Kidney (tissue), 13 donors: ENCODE measurements at regions not wholly inside any gene's neighbourhood (a gene's known extent, or its start where the extent isn't known, plus 50 kb on each side); places are given as distances from the start of the nearest gene placed in this dataset.

Source experiments
- DNase-seq, 5 donors: peaks; one replicate each; pipeline ENCODE4 v3.0.0-alpha.2; 2013 to 2020
- FAIRE-seq: peaks from 2 replicates; lab custom pipeline; 2012; peaks lifted over from hg19 to GRCh38; lab: Jason Lieb, UNC
- H3K27ac ChIP-seq, 2 donors: one replicate each; pipeline ENCODE4 v1.7.0; 2013; ENCODE audit warnings: low read depth in 2 of 2, low read length in 2 of 2, inconsistent platforms in 1 of 2
- H3K27me3 ChIP-seq: one replicate; pipeline ENCODE4 v1.7.1; 2013; ENCODE audit warnings: low read length, inconsistent platforms; ENCODE audit not compliant: control insufficient read depth, insufficient read depth
- H3K36me3 ChIP-seq, 3 donors: one replicate each; pipeline versions ENCODE4 v1.7.0 to v1.7.1; 2013; ENCODE audit warnings: low read length in 3 of 3, control low read depth in 1 of 3, inconsistent platforms in 1 of 3; ENCODE audit not compliant: insufficient read depth in 3 of 3, control insufficient read depth in 2 of 3
- H3K4me1 ChIP-seq, 3 donors: one replicate each; pipeline versions ENCODE4 v1.7.0 to v1.7.1; 2013; ENCODE audit warnings: low read length in 3 of 3, inconsistent platforms in 1 of 3, low read depth in 1 of 3; ENCODE audit not compliant: control insufficient read depth in 2 of 3, insufficient read depth in 2 of 3
- H3K4me3 ChIP-seq, 3 donors: one replicate each; pipeline versions ENCODE4 v1.7.0 to v1.8.1; 2013; ENCODE audit warnings: low read length in 3 of 3, control low read depth in 1 of 3, inconsistent platforms in 1 of 3
- H3K9ac ChIP-seq, 3 donors: one replicate each; pipeline versions ENCODE4 v1.7.0 to v1.7.1; 2013; ENCODE audit warnings: low read length in 3 of 3, control low read depth in 1 of 3, inconsistent platforms in 1 of 3
- H3K9me3 ChIP-seq, 3 donors: one replicate each; pipeline versions ENCODE4 v1.7.0 to v1.7.1; 2013; ENCODE audit warnings: low read length in 3 of 3, control low read depth in 1 of 3, inconsistent platforms in 1 of 3; ENCODE audit not compliant: control insufficient read depth in 2 of 3, insufficient read depth in 1 of 3
- CTCF ChIP-seq: IDR thresholded peaks from 3 replicates; pipeline ENCODE4 v1.5.1; 2012; ENCODE audit warnings: mild to moderate bottlenecking, moderate library complexity, borderline replicate concordance; ENCODE audit not compliant: insufficient read depth; ENCODE audit errors: extremely low read depth
- intact Hi-C: fragments of 100-400 bp; cut with DNase I; formaldehyde crosslinking; loops from one replicate; pipeline ENCODE4 v1.11.1; 2022
- donor health status: control.
- donor health status: control.
- donor health status: control.
- donor health status: control.
- donor health status: control.
- donor health status: DM: yes; HTN: yes; CAD: no.
- donor health status: Normal renal cell carcinoma (clear cell type).

- no peaks in the 10 kb centered on the region for H3K36me3 ChIP-seq
- H3K4me3 ChIP-seq = no peak overlapping the region
- H3K4me1 ChIP-seq = no peaks in the 10 kb centered on the region
- FAIRE-seq (no peak), DNase-seq (peak in 1 of 5 donors; percentile 4)
- H3K9me3 ChIP-seq = no peaks in the 10 kb centered on the region
- no peak overlapping the region for H3K27ac ChIP-seq
- TF ChIP-seq CTCF = no peak
- no peak overlapping the region for H3K9ac ChIP-seq
- intact Hi-C loops = no loop called here
- H3K27me3 ChIP-seq = no peaks in the 10 kb centered on the region
These were observed 57.6 kb upstream of the SLC22A11 start for GRCh38 chr11:64498136-64498535.

- intact Hi-C loops = no loop called here
- H3K9me3 ChIP-seq = peaks cover 0 to under 1% (median 0%) of the 10 kb centered on the region in 3 donors
- no peaks in the 10 kb centered on the region for H3K27me3 ChIP-seq
- FAIRE-seq = no peak
- TF ChIP-seq CTCF = no peak
- H3K36me3 ChIP-seq = no peaks in the 10 kb centered on the region
- H3K9ac ChIP-seq = no peak overlapping the region
- DNase-seq = peak in 1 of 5 donors; percentile 7
- no peak overlapping the region for H3K27ac ChIP-seq
- H3K4me3 ChIP-seq = no peak overlapping the region
- no peaks in the 10 kb centered on the region for H3K4me1 ChIP-seq
These were observed 56.3 kb upstream of the SLC22A11 start for GRCh38 chr11:64499261-64500004.

- Histone ChIP-seq H3K4me1 (no peaks in the 10 kb centered on the region), H3K9ac (no peak overlapping the region), H3K27me3 (no peaks in the 10 kb centered on the region), H3K4me3 (no peak overlapping the region), H3K27ac (no peak overlapping the region), H3K36me3 (no peaks in the 10 kb centered on the region), H3K9me3 (peaks cover 0 to 9% (median 0%) of the 10 kb centered on the region in 3 donors)
- FAIRE-seq (no peak), DNase-seq (peak in 1 of 5 donors; percentile 12)
- no peak for TF ChIP-seq CTCF
- intact Hi-C loops = no loop called here
These were observed 55.3 kb upstream of the SLC22A11 start for GRCh38 chr11:64500176-64501013.
